GM18507 (cell line): ENCODE measurements at regions not wholly inside any gene's neighbourhood (a gene's known extent, or its start where the extent isn't known, plus 50 kb on each side); places are given as distances from the start of the nearest gene placed in this dataset.
"Not testable (repeated sequence)": the region's sequence is repeated elsewhere in the genome, so short reads cannot be mapped to it uniquely, and the experiment has no call there.

ENCODE experiments used
- DNase-seq: peaks from one replicate; pipeline ENCODE4 v3.0.0; 2011; ENCODE audit warnings: low read depth; ENCODE audit not compliant: insufficient read length; ENCODE audit errors: extremely low spot score
- FAIRE-seq: peaks from 2 replicates; lab custom pipeline; 2011; peaks lifted over from hg19 to GRCh38; lab: Jason Lieb, UNC

DNA sequence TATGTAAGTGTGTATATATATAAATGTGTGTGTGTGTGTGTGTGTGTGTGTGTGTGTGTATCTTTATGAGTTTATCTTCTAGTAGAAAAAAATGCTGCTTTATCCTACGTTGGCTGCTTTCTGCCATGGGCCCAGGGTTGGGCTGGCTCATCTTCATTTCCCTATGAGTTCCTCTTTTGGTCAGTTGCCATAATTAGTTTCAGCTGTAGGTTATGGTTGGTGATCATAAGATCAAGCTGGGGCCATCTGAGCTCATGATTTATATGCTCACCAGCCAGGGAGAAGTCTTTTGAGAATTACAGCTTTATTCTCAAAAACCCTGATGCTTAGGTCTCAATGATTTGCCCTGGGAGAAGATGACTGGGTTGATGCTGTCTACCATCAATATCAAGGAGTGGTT is 775.8 kb upstream of the ARPP21 start:
- no peak for FAIRE-seq
- no peak for DNase-seq

DNA sequence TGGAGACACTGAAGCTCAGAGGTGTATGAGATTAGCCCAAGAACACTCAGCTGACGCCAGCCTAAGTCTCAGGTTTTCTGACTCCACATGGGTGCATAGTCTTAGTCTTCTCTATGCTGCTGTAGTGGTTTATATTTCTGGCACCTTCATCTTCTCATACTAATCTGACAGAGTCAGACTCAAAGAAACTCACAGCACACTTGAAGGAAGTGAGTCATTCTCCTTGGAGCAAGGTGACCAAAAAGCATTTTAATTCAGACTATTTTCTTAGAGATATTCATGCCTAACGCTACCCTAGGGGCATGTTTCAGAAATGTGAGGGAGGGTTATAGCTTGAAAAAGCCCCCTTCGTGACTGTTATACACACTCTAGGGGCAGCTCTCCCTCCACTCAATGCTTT is 775.3 kb upstream of the ARPP21 start:
- DNase-seq, result no peak
- no peak for FAIRE-seq

- DNase-seq (no peak), FAIRE-seq (no peak)
Observed at GRCh38 chr3:34865346-34865745, 774.0 kb upstream of the ARPP21 start.

DNA sequence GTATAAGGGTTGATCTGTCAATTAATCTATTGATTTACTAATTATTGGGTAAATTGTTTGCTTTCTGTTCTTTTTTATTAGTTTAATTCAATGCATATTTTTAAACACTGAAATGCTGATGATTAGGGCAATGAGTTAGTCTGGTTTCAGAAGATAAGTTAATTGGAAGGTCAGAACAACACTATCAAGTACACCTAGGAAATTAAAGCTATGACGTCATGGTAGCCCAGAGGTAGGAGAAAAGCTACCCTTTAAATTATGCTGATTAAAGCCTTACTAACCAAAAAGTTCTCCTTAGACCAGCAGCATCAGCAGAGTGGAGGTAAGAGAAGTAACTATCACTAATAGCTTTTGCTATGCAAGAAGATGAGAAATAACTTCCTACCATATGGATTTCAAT is 770.4 kb upstream of the ARPP21 start:
- no peak for FAIRE-seq

DNA sequence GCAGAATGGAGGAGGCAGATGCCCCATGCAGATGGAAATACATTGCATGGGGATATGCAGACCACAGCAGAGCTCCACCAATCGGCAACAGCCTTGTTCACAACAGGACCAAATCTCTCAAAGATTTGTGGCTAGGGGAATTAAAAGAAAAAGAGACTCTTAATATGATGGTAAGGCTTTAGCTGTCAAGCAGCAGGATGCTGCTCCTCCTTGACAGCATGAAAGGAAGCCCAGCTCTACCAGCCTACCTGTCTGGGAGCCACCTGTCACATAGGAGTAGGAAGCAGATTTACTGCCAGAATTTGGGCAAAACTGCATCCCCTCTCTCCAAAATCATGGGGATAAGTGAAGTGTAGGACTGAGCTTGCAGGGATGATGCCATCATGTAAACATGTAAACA is 769.6 kb upstream of the ARPP21 start:
- no peak for FAIRE-seq

More for the DNA sequence above, 770.4 kb upstream of the ARPP21 start:
- DNase-seq, result no peak

GRCh38 chr3:34872406-34872805 is 766.9 kb upstream of the ARPP21 start:
- no peak for FAIRE-seq
- no peak for DNase-seq

More for the DNA sequence above, 769.6 kb upstream of the ARPP21 start:
- no peak for DNase-seq

GRCh38 chr3:34876997-34877396 is 762.3 kb upstream of the ARPP21 start:
- no peak for FAIRE-seq
- no peak for DNase-seq

DNA sequence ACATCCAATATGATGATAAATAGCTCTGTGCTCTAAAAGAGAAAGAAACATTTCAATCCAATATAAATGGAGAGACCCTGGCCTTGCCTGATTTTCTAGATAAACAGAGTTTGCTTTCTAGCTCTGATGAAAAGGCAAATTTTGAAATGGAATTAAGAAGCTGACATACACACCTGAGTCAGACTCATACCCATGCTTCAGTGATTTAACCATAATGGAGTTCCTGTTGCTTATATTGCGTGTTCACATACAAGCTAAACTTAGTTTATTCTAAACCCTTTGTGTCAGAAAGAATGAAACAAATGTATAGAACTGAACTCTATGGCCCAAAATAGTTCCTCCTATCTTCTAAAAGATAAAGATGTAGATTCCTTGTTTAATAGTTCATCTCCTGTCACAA is 760.8 kb upstream of the ARPP21 start:
- FAIRE-seq (no peak), DNase-seq (no peak)

DNA sequence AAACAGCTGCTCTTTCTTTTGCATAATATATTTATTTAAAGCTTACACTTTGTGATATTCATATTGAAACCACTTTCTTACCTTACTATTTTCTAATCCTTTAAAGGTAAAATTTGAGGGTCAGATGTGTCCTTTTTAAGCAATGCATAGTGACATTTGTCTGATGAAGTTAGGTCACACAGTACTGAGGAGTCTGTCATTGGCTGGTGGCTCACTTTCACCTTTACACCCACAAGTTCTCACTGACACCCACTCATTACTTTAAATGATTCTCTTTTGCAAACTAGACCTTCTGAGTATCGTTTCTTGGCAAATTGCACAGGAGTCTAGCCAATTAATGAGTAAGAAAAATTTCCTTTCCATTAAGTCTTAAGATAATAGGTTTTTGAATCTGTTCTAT is 758.3 kb upstream of the ARPP21 start:
- no peak for DNase-seq
- no peak for FAIRE-seq

DNA sequence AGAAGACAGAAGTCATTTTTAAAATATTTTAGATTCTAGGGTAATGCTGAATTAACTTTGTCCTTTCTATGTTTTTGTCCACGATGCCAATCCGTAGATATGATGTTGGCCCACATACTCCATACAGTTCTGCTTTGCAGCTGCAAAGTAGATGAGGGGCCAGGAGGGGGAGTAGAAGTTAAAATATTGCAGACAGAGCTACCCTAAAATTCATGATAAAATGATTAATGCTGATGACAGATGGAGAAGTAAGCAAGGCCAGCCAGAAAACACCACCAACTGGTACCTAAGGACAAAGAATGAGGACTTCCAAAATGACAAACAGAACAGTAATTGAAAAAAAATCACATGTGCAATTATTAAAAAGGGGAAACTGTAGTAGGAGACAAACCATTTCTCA is 756.6 kb upstream of the ARPP21 start:
- no peak for FAIRE-seq
- DNase-seq, result no peak

DNA sequence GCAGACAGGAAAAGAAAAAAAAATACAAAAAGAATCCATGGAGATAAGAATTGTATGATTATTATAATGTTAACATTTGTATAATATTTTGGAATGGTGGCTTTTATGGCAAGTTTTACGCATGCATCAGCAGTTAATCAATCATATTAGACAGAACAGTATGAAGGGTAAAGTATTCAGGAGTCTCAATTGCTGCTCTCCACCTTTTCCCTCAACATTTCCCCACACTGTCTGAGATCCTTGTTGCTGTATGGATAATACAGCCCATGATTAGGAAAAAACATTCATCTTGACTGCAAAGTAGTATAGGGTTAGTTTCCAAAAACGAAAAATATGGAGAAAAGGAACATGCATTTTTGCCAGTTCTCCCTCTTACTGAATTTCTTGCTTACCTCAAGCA is 755.3 kb upstream of the ARPP21 start:
- DNase-seq, result no peak
- FAIRE-seq, result no peak

- FAIRE-seq, result no peak
- no peak for DNase-seq
Observed at GRCh38 chr3:34886443-34886842, 752.9 kb upstream of the ARPP21 start.

- DNase-seq (no peak), FAIRE-seq (no peak)
Observed at GRCh38 chr3:34889641-34890040, 749.7 kb upstream of the ARPP21 start.

GRCh38 chr3:34890247-34890646 is 749.1 kb upstream of the ARPP21 start:
- FAIRE-seq, result no peak
- no peak for DNase-seq

DNA sequence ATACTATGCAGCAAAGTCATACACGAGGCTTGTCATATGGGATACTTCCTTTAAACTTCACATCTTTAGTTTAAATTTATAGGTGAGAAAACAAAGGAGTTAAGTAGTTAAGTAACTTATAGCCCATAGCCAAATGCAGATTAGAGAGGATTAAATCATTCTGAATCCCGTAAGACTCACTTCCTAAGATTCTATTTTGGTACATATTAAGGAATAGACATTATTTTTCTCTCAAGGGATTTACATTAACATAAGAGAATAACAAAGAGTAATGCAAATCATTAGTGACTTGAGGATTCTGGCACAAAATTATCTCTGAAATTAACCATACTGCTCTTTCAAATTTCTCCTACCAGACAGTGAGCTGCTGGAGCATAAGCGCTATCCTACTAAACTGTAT is 747.4 kb upstream of the ARPP21 start:
- FAIRE-seq, result no peak
- DNase-seq, result no peak

DNA sequence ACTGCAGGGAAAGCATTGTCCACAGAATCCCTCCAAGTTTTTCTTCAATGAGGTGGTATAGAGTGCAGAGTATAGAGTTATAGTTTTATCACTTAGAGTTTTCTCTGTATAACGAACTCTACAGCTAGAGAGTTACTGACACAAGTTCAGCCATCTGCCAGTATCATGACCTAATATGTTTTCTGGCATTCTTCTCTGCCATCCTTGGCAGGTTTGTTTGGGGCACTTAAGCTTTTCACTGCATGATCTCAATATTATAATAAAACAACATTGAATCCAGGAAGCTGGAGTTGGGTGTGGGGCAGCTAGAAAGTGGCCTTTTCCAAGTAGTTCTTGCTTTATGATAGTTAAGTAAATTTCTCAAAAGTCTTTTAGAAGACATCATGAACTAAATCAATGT is 743.5 kb upstream of the ARPP21 start:
- DNase-seq (no peak), FAIRE-seq (no peak)

DNA sequence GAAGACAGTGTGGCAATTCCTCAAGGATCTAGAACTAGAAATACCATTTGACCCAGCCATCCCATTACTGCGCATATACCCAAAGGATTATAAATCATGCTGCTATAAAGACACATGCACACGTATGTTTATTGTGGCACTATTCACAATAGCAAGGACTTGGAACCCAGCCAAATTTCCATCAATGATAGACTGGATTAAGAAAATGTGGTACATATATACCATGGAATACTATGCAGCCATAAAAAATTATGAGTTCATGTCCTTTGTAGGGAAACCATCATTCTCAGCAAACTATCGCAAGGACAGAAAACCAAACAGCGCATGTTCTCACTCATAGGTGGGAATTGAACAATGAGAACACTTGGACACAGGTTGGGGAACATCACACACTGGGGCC is 729.6 kb upstream of the ARPP21 start:
- not testable (repeated sequence) for DNase-seq, FAIRE-seq

DNA sequence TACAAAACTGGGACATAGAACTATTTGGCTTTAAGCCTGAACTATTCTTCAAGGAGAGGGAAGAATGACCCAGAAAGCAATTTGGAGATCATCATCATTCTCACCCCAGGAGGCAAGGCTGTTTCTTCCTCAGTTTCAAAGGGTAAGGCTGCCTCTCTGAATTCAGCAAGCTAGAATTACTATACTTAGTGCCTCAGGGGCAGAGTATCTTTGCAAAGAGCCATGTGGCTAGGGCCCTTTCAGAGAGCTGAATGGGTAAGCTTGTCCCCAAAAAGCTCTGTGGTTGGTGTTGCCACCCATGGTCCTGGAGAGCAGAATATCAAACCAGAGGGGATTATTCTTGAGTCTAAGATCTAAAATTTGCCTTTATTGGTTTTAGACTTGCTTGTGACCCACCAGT is 720.3 kb upstream of the ARPP21 start:
- DNase-seq, result no peak

DNA sequence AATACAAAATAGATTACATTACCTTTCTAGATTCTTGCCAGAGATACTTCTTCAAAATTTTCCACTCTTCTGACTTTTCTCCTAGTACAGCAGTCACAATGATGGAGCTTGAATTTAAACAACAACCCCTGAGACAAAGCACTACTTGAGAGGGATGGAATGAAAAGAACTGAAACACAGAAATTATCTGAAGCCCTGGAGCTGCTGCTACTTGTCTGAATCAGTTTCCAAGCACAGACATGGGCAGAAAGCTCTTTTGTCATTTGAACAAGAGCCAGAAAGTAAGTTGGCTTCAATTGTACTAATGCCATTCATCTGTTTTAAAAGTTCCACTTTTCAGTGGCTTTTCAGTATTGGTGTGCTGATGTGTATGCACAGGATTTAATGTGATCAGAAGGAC is 718.5 kb upstream of the ARPP21 start:
- FAIRE-seq (no peak), DNase-seq (no peak)

More for the DNA sequence above, 720.3 kb upstream of the ARPP21 start:
- no peak for FAIRE-seq

DNA sequence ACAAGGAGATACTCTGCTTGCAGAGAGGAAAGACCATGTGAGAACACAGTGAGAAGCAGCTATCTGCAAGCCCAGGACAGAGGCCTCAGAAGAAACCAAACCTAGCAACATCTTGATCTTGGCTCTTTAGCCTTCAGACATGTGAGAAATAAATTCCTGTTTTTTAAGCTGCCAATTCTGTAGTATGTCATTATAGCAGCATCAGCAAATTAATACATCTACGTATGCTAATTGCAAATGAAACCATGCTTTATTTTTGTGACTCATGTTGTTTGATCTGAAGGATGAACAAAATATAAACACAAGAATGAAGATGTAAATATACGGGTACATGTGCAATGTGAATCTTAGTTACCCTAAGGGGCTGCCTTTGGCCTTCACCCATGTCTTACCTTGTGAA is 714.4 kb upstream of the ARPP21 start:
- DNase-seq (no peak), FAIRE-seq (no peak)

DNA sequence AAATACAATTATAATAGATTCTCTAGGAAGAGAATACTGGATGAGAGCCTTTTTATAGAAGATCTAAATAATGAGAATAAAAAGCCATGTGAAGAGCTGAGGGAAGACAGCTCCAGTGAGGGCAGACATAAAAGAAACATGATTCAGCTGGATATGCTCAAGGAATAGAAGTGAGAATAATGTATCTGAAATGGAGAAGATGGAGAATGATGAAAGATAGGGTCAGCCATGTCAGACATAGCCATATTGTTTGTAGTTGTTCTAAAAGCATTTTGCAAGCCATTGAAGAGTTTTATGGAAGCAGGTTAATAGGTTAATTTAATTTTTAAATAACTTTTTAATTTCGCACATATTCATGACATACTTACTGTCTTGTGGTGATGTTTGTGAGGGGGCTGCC is 713.5 kb upstream of the ARPP21 start:
- FAIRE-seq (no peak), DNase-seq (no peak)

DNA sequence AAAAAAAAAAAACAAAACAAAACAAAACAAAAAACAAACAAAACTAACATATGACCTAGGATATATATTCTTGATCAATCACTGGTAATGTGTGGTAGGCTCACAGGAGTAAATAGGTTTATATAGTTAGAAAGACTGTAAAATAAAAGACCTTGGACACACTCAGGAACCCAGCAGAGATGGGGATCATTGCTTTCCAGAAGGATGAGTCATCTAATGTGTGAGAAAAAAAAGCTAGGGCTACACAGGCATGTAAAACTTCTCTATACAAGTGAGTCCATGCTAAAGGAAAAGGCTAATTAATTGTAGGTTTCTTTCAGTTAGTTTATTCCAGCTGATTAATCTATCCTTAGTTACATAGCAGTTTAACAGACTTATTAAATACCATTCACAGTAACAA is 710.3 kb upstream of the ARPP21 start:
- FAIRE-seq, result no peak
- DNase-seq, result no peak
